Activated T-helper 2 cell treated with anti-CD3 and anti-CD28 coated beads, Interferon-gamma antibody, Interleukin-2, Interleukin-4, amounts not matched to agents 10 μg/mL and 5 μg/mL and 100 μg/mL, durations not matched to agents 14 hours and 24 hours and 36 hours (primary cell): ENCODE measurements at regions not wholly inside any gene's neighbourhood (a gene's known extent, or its start where the extent isn't known, plus 50 kb on each side); places are given as distances from the start of the nearest gene placed in this dataset.

Source experiments
- DNase-seq: peaks from one replicate; pipeline ENCODE4 v3.0.0; 2021; ENCODE audit warnings: low spot score
- H3K27ac Mint-ChIP-seq: one replicate; pipeline ENCODE4 v1.8.0; 2021; ENCODE audit warnings: mixed read lengths
- H3K27me3 Mint-ChIP-seq: one replicate; pipeline ENCODE4 v1.8.0; 2021; ENCODE audit warnings: low read depth, mixed read lengths
- H3K36me3 Mint-ChIP-seq: one replicate; pipeline ENCODE4 v1.8.0; 2021; ENCODE audit warnings: low read depth, mixed read lengths
- H3K4me1 Mint-ChIP-seq: one replicate; pipeline ENCODE4 v1.8.0; 2021; ENCODE audit warnings: low read depth, mixed read lengths
- H3K4me3 Mint-ChIP-seq: one replicate; pipeline ENCODE4 v1.8.0; 2021; ENCODE audit warnings: low read depth, mild to moderate bottlenecking, moderate library complexity, mixed read lengths
- H3K9me3 Mint-ChIP-seq: one replicate; pipeline ENCODE4 v1.8.0; 2021; ENCODE audit warnings: mixed read lengths
- intact Hi-C: fragments of 100-400 bp; cut with micrococcal nuclease; formaldehyde crosslinking; loops from one replicate; pipeline ENCODE4 v1.15.1; 2023

DNA sequence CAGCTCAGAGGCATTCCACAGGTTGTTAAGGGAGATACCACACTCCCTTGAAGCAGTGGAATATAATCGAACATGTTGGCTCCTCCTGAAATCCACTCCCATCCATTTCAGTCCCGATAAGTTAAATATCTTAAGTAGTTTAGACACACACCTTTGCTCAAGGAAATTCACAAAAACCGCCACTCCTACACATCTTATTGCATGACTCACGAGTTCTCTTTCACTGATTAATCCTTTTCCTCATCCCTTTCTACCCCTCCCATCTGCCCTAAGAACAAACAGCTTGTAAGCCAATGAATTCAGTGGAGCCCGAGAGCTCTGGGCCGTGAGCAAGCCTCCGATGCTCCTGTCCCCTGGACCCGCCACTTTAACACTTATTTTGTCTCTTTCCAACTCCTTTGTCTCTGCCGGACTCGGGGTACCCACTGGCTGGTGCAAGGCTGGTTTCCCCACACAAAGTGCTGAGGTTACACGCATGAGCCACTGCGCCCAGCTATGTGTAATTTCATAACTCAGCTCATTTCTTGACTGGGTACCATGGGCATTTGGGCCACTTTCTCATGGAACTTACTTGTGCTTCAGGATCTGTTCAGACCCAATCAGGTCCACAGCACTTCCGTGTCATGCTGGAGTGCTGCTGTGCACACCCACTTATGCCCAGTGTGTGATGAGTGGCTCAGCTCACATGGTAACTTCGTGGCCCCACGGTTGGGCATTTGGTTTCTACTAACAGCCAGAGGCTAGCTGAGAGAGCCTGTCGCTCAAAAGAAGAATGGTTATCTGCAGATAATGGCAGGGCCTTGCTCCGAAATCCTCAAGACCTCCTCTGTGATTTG lies 171.8 kb upstream of the ALG10B start:
- peaks cover 2% of the 10 kb centered on the region for H3K4me1 Mint-ChIP-seq
- intact Hi-C loops: no loop called here
- H3K27ac Mint-ChIP-seq: no peak overlapping the region
- no peaks in the 10 kb centered on the region for H3K27me3 Mint-ChIP-seq
- no peak for DNase-seq
- no peaks in the 10 kb centered on the region for H3K36me3 Mint-ChIP-seq
- H3K4me3 Mint-ChIP-seq: no peak overlapping the region
- H3K9me3 Mint-ChIP-seq: peaks cover 27% of the 10 kb centered on the region

DNA sequence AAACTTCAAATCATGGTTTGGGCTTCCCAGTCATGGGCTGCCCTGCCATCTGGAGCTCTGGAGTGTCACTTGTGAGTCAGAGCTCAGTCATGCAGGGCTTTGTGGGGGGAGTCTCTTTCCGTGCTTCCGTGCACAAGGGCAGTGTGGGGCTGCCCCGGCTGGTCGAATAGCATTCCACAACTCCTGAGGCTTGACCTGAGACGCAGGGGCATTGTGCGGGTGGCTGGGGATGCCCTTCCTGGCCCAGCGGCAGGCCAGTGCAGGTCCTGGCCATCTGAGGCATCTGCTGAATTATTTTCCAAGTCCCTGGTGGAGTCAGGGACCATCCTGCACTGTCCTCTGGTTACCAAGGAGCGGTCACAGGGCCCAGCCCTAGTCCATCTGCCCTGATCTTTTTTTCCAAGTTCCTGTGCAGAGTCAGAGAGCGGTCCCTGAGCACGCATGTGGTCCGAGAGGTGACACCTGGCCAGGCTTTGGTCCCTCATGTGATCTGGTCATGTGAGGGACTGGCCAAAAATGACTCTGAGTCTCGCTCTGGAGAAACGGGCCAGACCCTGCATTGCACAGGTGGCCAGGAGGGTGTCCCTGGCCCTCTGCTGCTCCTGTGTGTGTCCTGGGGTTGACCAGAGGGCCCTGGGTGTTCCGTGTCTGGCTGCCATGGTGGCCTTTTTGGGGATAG lies 167.0 kb upstream of the ALG10B start:
- Mint-ChIP-seq H3K9me3 (peaks cover 41% of the 10 kb centered on the region), H3K4me3 (no peak overlapping the region), H3K36me3 (no peaks in the 10 kb centered on the region), H3K27me3 (no peaks in the 10 kb centered on the region), H3K27ac (no peak overlapping the region), H3K4me1 (no peaks in the 10 kb centered on the region)
- intact Hi-C loops: no loop called here
- no peak for DNase-seq

DNA sequence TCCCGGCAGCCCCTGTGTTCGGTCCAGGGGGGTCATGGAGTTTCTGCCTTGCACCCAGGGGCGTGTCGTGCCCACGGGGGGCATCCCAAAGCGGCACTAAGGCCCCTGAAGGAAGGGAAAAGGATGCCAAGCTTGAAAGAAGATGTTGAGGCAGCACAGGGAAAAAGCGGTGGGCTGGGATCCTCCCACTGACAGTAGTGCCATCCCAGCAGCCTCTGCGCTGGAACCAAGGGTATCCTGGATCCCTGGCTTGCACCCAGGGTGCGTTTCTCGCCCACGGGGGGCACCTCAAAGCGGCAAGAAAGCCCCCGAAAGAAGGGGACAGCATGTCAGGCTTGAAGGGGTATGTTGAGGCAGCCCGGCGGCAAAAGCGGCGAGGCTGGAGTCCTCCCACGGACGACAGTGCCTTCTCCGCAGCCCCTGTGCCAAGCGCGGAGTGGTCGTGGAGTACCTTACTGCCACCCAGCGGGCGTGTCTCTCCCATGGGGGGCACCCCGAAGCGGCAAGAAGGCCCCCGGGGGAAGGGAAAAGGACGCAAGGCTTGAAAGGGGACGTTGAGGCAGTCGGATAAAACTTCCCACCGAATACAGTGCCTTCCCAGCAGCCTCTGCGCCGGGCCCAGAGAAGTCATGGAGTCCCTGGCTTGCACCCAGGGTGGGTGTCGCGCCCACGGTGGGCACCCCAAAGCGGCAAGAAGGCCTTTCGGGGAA lies 164.4 kb upstream of the ALG10B start:
- H3K4me1 Mint-ChIP-seq: no peaks in the 10 kb centered on the region
- H3K27ac Mint-ChIP-seq: no peak overlapping the region
- H3K27me3 Mint-ChIP-seq: no peaks in the 10 kb centered on the region
- DNase-seq: no peak
- intact Hi-C loops: no loop called here
- H3K36me3 Mint-ChIP-seq: no peaks in the 10 kb centered on the region
- H3K9me3 Mint-ChIP-seq: peaks cover 36% of the 10 kb centered on the region
- no peak overlapping the region for H3K4me3 Mint-ChIP-seq

DNA sequence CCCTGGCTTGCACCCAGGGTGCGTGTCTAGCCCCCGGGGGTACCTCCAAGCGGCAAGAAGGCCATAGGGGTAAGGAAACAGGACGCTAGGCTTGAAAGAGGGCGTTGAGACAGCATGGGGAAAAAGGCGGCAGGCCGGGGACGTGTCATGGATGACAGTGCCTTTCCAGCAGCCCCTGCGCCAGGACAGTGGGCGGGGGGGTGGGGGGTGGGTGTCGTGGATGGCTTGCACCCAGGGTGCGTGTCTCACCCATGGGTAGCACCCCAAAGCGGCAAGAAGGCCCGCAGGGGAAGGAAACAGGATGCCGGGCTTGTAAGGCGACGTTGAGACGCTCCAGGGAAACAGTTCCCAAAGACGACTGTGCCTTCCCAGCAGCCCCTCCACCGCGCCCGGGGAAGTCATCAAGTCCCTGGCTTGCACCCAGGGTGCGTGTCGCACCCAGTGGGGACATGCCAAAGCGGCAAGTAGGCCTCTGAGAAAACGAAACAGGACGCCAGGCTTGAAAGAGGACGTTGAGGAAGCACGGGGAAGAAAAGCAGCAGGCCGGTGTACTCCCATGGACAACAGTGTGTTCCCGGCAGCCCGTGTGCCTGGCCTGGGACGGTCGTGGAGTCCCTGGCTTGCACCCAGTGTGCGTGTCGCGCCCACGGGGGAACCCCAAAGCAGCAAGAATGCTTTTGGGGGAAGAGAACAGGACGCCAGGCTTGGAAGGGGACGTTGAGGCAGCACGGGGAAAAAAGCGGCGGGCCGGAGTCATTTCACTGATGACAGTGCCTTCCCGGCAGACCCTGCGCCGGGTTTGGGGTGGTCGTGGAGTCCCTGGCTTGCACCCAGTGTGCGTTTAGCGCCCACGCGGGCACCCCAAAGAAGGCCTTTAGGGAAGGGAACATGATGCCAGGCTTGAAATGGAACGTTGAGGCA lies 163.5 kb upstream of the ALG10B start:
- H3K27ac Mint-ChIP-seq: no peak overlapping the region
- intact Hi-C loops: no loop called here
- DNase-seq: no peak
- no peaks in the 10 kb centered on the region for H3K4me1 Mint-ChIP-seq
- no peak overlapping the region for H3K4me3 Mint-ChIP-seq
- H3K36me3 Mint-ChIP-seq: no peaks in the 10 kb centered on the region
- H3K9me3 Mint-ChIP-seq: peaks cover 27% of the 10 kb centered on the region
- H3K27me3 Mint-ChIP-seq: no peaks in the 10 kb centered on the region

DNA sequence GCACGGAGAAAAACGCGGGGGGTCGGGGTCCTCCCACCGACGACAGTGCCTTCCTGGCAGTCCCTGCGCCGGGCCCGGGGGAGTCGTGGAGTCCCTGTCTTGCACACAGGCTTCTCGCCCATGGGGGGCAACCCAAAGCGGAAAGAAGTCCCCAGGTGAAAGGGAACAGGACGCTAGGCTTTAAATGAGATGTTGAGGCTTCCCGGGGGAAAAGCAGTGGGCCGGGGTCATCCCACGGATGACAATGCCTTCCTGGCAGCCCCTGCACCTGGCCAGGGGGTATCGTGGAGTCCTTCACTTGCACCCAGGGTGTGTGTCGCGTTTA lies 162.9 kb upstream of the ALG10B start:
- H3K4me1 Mint-ChIP-seq: no peaks in the 10 kb centered on the region
- no peaks in the 10 kb centered on the region for H3K27me3 Mint-ChIP-seq
- no peak overlapping the region for H3K27ac Mint-ChIP-seq

DNA sequence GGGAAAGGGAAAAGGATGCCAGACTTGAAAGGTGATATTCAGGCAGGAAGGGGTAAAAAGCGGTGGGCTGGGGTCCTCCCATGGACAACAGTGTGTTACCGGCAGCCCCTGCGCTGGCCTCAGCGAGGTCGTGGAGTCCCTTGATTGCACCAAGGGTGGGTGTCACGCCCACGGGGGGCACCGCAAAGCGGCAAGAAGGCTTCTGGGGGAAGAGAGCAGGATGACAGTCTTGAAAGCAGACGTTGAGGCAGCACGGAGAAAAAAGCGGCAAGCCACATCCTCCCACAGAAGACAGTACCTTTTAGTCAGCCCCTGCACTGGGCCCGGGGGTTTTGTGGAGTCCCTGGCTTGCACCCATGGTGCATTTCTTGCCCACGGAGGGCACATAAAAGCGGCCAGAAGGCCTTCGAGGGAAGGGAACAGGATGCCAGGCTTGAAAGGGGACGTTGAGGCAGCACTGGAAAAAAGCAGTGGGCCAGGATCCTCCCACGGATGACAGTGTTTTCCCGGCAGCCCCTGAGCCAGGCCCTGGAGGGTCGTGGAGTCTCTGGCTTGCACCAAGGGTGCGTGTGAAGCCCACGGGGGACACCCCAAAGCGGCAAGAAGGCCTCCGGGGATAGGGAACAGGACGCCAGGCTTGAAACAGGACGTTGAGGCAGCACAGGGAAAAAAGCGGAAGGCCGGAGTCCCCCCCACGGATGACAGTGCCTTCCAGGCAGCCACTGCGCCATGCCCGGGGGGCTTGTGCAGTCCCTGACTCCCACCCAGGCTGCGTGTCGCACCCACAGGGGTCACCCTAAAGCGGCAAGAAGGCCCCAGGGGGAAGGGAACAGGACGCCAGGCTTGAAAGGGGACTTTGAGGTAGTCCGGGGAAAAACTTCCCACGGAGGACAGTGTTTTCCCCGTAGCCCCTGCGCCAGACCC lies 162.2 kb upstream of the ALG10B start:
- no peak overlapping the region for H3K4me3 Mint-ChIP-seq
- no peak for DNase-seq
- H3K27me3 Mint-ChIP-seq: no peaks in the 10 kb centered on the region
- no peak overlapping the region for H3K27ac Mint-ChIP-seq
- no peaks in the 10 kb centered on the region for H3K4me1 Mint-ChIP-seq
- no peaks in the 10 kb centered on the region for H3K36me3 Mint-ChIP-seq
- intact Hi-C loops: no loop called here
- H3K9me3 Mint-ChIP-seq: peaks cover 14% of the 10 kb centered on the region

More for the DNA sequence above, 162.9 kb upstream of the ALG10B start:
- intact Hi-C loops: no loop called here
- DNase-seq: no peak
- H3K4me3 Mint-ChIP-seq: no peak overlapping the region
- H3K9me3 Mint-ChIP-seq: peaks cover 21% of the 10 kb centered on the region
- H3K36me3 Mint-ChIP-seq: no peaks in the 10 kb centered on the region

DNA sequence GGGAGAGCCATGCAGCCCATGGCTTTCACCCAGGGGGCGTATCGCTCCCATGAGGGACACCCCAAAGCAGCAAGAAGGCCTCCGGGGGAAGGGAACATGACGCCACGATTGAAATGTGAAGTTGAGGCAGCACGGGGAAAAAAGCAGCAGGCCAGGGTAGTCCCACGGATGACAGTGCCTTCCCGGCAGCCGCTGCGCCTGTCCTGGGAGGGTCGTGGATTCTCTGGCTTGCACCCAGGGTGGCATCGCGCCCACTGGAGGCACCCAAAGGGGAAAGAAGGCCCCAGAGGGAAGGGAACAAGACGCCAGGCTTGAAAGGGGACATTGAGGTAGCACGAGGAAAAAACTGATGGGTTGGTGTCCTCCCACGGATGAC lies 161.6 kb upstream of the ALG10B start:
- intact Hi-C loops: no loop called here
- Mint-ChIP-seq H3K9me3 (peaks cover 14% of the 10 kb centered on the region), H3K4me3 (no peak overlapping the region), H3K4me1 (no peaks in the 10 kb centered on the region), H3K27me3 (no peaks in the 10 kb centered on the region), H3K27ac (no peak overlapping the region), H3K36me3 (no peaks in the 10 kb centered on the region)
- DNase-seq: no peak

DNA sequence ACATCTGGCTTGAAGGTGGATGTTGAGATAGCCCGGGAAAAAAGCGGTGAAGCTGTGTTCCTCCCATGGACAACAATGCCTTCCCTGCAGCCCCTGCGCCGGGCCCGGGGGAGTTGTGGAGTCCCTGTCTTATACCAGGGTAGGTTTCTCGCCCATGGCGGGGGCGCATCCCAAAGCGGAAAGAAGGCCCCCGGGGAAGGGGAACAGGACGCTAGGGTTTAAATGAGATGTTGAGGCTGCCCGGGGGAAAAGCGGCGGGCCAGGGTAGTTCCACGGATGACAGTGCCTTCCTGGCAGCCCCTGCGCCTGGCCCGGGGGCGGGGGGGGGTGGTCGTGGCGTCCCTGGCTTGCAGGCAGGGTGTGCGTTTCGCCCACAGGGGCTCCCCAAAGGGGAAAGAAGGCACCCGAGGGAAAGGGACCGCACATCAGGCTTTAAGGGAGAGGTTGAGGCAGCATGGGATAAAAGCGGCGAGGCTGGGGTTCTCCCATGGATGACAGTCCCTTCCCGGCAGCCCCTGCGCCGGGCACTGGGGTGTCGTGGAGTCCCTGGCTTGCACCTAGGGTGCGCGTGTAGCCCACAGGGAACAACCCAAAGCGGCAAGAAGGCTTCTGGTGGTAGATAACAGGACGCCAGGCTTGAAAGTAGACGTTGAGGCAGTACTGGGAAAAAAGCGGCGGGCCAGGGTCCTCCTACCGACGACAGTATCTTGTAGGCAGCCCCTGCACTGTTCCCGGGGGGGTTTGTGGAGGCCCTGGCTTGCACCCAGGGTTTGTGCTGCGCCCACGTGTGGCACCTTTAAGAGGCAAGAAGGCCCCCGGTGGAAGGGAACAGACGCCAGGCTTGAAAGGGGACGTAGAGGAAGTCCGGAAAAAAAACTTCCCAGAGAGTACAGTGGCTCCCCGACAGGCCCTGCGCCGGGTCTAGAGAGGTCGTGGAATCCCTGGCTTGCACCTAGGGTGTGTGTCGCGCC lies 160.8 kb upstream of the ALG10B start:
- Mint-ChIP-seq H3K27me3 (no peaks in the 10 kb centered on the region), H3K36me3 (no peaks in the 10 kb centered on the region), H3K4me3 (no peak overlapping the region), H3K27ac (no peak overlapping the region), H3K9me3 (peaks cover 6% of the 10 kb centered on the region), H3K4me1 (no peaks in the 10 kb centered on the region)
- intact Hi-C loops: no loop called here
- DNase-seq: no peak

DNA sequence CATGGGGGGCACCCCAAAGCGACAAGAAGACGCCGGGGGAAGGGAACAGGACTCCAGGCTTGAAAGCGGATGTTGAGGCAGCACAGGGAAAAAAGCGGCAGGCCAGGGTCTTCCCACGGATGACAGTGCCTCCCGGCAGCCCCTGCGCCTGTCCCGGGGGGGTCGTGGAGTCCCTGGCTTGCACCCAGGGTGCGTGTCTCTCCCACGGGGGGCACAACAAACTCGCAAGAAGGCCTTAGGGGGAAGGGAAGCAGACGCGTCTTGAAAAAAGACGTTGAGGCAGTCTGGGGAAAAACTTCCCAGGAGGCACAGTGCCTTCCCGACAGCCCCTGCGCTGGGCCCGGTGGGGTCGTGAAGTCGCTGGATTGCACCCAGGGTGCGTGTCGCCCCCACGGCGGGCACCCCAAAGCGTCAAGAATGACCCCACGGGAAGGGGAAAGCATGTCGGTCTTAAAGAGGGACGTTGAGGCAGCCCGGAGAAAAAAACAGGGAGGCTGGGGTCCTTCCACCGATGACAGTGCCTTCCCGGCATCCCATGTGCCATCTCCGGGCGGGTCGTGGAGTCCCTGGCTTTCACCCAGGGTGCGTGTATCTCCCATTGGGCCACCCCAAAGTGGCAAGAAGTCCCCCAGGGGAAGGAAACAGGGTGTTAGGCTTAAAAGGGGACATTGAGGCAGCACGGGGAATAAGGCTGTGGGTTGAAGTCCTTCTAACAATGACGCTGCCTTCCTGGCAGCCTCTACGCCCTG lies 159.9 kb upstream of the ALG10B start:
- DNase-seq: no peak
- Mint-ChIP-seq H3K36me3 (no peaks in the 10 kb centered on the region), H3K27ac (no peak overlapping the region), H3K27me3 (no peaks in the 10 kb centered on the region), H3K9me3 (no peaks in the 10 kb centered on the region), H3K4me3 (no peak overlapping the region), H3K4me1 (no peaks in the 10 kb centered on the region)
- intact Hi-C loops: no loop called here

DNA sequence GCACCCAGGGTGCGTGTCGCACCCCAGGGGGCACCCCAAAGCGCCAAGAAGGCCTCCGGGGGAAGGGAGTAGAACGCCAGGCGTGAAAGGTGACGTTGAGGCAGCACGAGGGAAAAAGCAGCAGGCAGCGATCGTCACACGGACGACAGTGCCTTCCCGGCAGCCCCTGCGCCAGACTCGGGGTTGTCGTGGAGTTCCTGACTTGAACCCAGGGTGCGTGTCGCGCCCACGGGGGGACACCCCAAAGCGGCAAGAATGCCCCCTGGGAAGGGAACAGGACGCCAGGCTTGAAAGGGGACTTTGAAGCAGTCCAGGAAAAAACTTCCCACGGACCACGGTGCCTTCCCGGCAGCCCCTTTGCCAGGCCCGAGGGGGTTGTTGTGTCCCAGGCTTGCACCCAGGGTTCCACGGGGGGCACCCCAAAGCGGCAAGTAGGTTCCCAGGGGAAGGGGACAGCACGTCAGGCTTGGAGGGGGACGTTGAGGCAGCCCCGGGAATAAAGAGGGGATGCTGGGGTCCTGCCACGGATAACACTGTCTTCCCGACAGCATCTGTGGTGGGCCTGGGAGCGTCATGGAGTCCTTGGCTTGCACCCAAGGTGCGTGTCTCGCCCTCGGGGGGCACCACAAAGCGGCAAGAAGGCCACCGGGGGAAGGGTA lies 159.2 kb upstream of the ALG10B start:
- no peak for DNase-seq
- no peak overlapping the region for H3K4me3 Mint-ChIP-seq
- H3K9me3 Mint-ChIP-seq: peaks cover 5% of the 10 kb centered on the region
- H3K27ac Mint-ChIP-seq: no peak overlapping the region
- H3K36me3 Mint-ChIP-seq: no peaks in the 10 kb centered on the region
- no peaks in the 10 kb centered on the region for H3K4me1 Mint-ChIP-seq
- no peaks in the 10 kb centered on the region for H3K27me3 Mint-ChIP-seq
- intact Hi-C loops: no loop called here
